Sigmoid colon (tissue), 6 donors: ENCODE measurements at regions not wholly inside any gene's neighbourhood (a gene's known extent, or its start where the extent isn't known, plus 50 kb on each side); places are given as distances from the start of the nearest gene placed in this dataset.

Experiments
- DNase-seq: peaks from one replicate; pipeline ENCODE4 v3.0.0-alpha.2; 2019
- H3K27ac ChIP-seq, 4 donors: fragments of 200-600 bp; sonication (generic); one replicate each; pipeline ENCODE4 v1.5.1; 2016 to 2019; ENCODE audit warnings: mild to moderate bottlenecking in 1 of 4
- H3K27me3 ChIP-seq, 3 donors: fragments of 200-600 bp; sonication (generic); one replicate each; pipeline ENCODE4 v1.5.1; 2019; ENCODE audit warnings: mild to moderate bottlenecking in 1 of 3
- H3K36me3 ChIP-seq, 4 donors: fragments of 200-600 bp; sonication (generic); one replicate each; pipeline ENCODE4 v1.5.1; 2016 to 2019
- H3K4me1 ChIP-seq, 4 donors: fragments of 200-600 bp; sonication (generic); one replicate each; pipeline ENCODE4 v1.5.1; 2017 to 2019
- H3K4me3 ChIP-seq, 4 donors: fragments of 200-600 bp; sonication (generic); one replicate each; pipeline ENCODE4 v1.5.1; 2017 to 2019; ENCODE audit warnings: mild to moderate bottlenecking in 2 of 4, moderate library complexity in 1 of 4
- H3K9me3 ChIP-seq, 4 donors: fragments of 200-600 bp in 3 of 4; sonication (generic) in 3 of 4; one replicate each; pipeline versions ENCODE4 v1.5.1 to v1.6.1; 2013 to 2019
- CTCF ChIP-seq, 4 experiments: fragments of 450-650 bp in 3 of 4; fragments of 200-600 bp in 1 of 4; IDR thresholded peaks; one replicate each; pipeline ENCODE4 v1.5.1; 2016 to 2019; ENCODE audit warnings: antibody characterized with exemption in 4 of 4, mild to moderate bottlenecking in 3 of 4, moderate library complexity in 2 of 4
- EP300 ChIP-seq, 4 donors: sonication (generic); formaldehyde crosslinking; IDR thresholded peaks; one replicate each; pipeline ENCODE4 v1.6.1; 2017; ENCODE audit warnings: antibody characterized with exemption in 4 of 4
- POLR2A ChIP-seq, 2 donors: fragments of 450-650 bp; IDR thresholded peaks; one replicate each; pipeline ENCODE4 v1.6.1; 2016; ENCODE audit warnings: antibody characterized with exemption in 2 of 2, mild to moderate bottlenecking in 2 of 2, moderate library complexity in 2 of 2
- POLR2AphosphoS5 ChIP-seq, 4 donors: sonication (generic); formaldehyde crosslinking; IDR thresholded peaks; one replicate each; pipeline ENCODE4 v1.6.1; 2017; ENCODE audit warnings: antibody characterized with exemption in 4 of 4
- WGBS, 2 donors: extraction: QIAGEN DNeasy Blood & Tissue Kit; methylation state at CpG; one replicate each; pipeline ENCODE4 v1.1.7; 2013; 5-methylcytosine and 5-hydroxymethylcytosine counted together
- intact Hi-C: fragments of 100-400 bp; cut with DNase I; formaldehyde crosslinking; loops from one replicate; pipeline ENCODE4 v1.15.1; 2023
- donor health status: healthy with polysubstance abuse.
- donor health status: healthy.

GRCh38 chr14:104299993-104300761 lies 161.8 kb downstream of the KIF26A start:
- H3K4me1 ChIP-seq = no peaks in the 10 kb centered on the region
- H3K4me3 ChIP-seq = no peak overlapping the region
- DNase-seq = no peak
- H3K9me3 ChIP-seq = no peaks in the 10 kb centered on the region
- 67 to 72% methylated on average over 28 of the region's 28 CpGs for WGBS, 2 donors
- no peak overlapping the region for H3K27ac ChIP-seq
- no peaks in the 10 kb centered on the region for H3K27me3 ChIP-seq
- no peaks in the 10 kb centered on the region for H3K36me3 ChIP-seq
- intact Hi-C loops = no loop called here
- TF ChIP-seq CTCF (IDR thresholded peaks at IDR 0.05) (no peak), EP300 (IDR thresholded peaks at IDR 0.05) (no peak), POLR2AphosphoS5 (IDR thresholded peaks at IDR 0.05) (no peak), POLR2A (IDR thresholded peaks at IDR 0.05) (no peak)

GRCh38 chr14:104301731-104302460 lies 163.5 kb downstream of the KIF26A start:
- TF ChIP-seq CTCF (IDR thresholded peaks at IDR 0.05) (no peak), EP300 (IDR thresholded peaks at IDR 0.05) (no peak), POLR2A (IDR thresholded peaks at IDR 0.05) (no peak)
- no peak overlapping the region for H3K27ac ChIP-seq
- 83 to 87% methylated on average over 29 of the region's 29 CpGs for WGBS, 2 donors
- no peak for DNase-seq
- intact Hi-C loops = no loop called here
- no peaks in the 10 kb centered on the region for H3K27me3 ChIP-seq
- no peaks in the 10 kb centered on the region for H3K36me3 ChIP-seq
- H3K4me1 ChIP-seq = no peaks in the 10 kb centered on the region
- no peak overlapping the region for H3K4me3 ChIP-seq
- H3K9me3 ChIP-seq = no peaks in the 10 kb centered on the region

GRCh38 chr14:104302794-104303405 lies 164.5 kb downstream of the KIF26A start:
- Histone ChIP-seq H3K4me1 (no peaks in the 10 kb centered on the region), H3K4me3 (no peak overlapping the region), H3K9me3 (no peaks in the 10 kb centered on the region), H3K27ac (no peak overlapping the region), H3K36me3 (no peaks in the 10 kb centered on the region), H3K27me3 (no peaks in the 10 kb centered on the region)
- intact Hi-C loops = no loop called here
- DNase-seq = no peak
- 83% methylated on average over 16 of the region's 16 CpGs for WGBS, 2 donors
- TF ChIP-seq POLR2A (IDR thresholded peaks at IDR 0.05) (no peak), CTCF (IDR thresholded peaks at IDR 0.05) (no peak), POLR2AphosphoS5 (IDR thresholded peaks at IDR 0.05) (no peak), EP300 (IDR thresholded peaks at IDR 0.05) (no peak)

GRCh38 chr14:104303705-104304425 lies 165.5 kb downstream of the KIF26A start:
- H3K36me3 ChIP-seq = no peaks in the 10 kb centered on the region
- no peaks in the 10 kb centered on the region for H3K27me3 ChIP-seq
- no peaks in the 10 kb centered on the region for H3K4me1 ChIP-seq
- intact Hi-C loops = no loop called here
- no peaks in the 10 kb centered on the region for H3K9me3 ChIP-seq
- TF ChIP-seq CTCF (IDR thresholded peaks at IDR 0.05) (no peak), EP300 (IDR thresholded peaks at IDR 0.05) (no peak), POLR2A (IDR thresholded peaks at IDR 0.05) (no peak), POLR2AphosphoS5 (IDR thresholded peaks at IDR 0.05) (no peak)
- no peak for DNase-seq
- WGBS, 2 donors = 86 to 90% methylated on average over 29 of the region's 29 CpGs
- no peak overlapping the region for H3K4me3 ChIP-seq
- no peak overlapping the region for H3K27ac ChIP-seq
